ENCODE measurements at regions not wholly inside any gene's neighbourhood (a gene's known extent, or its start where the extent isn't known, plus 50 kb on each side); places are given as distances from the start of the nearest gene placed in this dataset.

DNA sequence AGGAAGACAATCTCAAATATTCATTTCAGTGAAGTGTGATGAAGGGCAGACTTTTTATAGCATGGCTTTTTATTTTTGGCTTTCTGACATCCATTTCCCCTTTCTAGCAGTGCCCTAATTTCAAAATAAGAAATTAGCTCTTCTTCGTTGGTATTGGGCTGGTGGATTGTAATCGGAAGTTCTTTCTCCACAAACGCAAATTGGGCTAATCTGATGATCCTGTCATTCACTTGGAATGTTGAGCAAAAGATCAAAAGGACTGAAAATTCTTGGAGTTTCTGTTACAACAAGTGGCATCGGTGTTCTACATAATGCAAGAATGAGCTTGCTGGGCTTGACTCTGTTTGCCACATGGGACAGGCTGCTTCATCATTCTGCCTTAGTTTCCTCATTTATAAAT is 1182.8 kb downstream of the FLRT2 start:
- Histone ChIP-seq H3K4me1 (ENCODE audit: control insufficient read depth, insufficient read depth, low read length) (no peaks in the 10 kb centered on the region), H3K9me3 (ENCODE audit: control insufficient read depth, insufficient read depth, low read length) (no peaks in the 10 kb centered on the region), H3K4me3 (ENCODE audit: insufficient read depth, low read depth, low read length) (no peak overlapping the region), H3K23ac (ENCODE audit: low read depth, low read length) (no peak overlapping the region), H2AK9ac (replicated peaks; ENCODE audit: low read depth, low read length, poor library complexity) (no peak overlapping the region), H4K20me1 (ENCODE audit: insufficient read depth, low read length) (no peaks in the 10 kb centered on the region), H3K79me1 (ENCODE audit: low read depth in 1 of 2, low read length in 2 of 2) (no peaks in the 10 kb centered on the region), H2BK20ac (ENCODE audit: low read depth, low read length) (no peak overlapping the region), H3K4me2 (ENCODE audit: low read depth, low read length) (no peak overlapping the region), H3K18ac (ENCODE audit: low read depth, low read length) (no peak overlapping the region), H2BK15ac (ENCODE audit: low read depth, low read length) (no peak overlapping the region), H3K9ac (ENCODE audit: low read depth, low read length) (no peak overlapping the region), H2BK120ac (ENCODE audit: low read depth, low read length) (no peak overlapping the region), H3K56ac (ENCODE audit: extremely low read depth, insufficient read depth, low read length) (no peak overlapping the region), H3K27me3 (ENCODE audit: control insufficient read depth, insufficient read depth, low read length) (no peaks in the 10 kb centered on the region), H4K91ac (ENCODE audit: insufficient read depth, low read depth, low read length) (no peak overlapping the region), H4K8ac (ENCODE audit: low read depth in 2 of 2, low read length in 2 of 2) (no peak overlapping the region), H3K4ac (ENCODE audit: low read depth, low read length) (no peak overlapping the region), H2AK5ac (ENCODE audit: low read depth, low read length) (no peak overlapping the region), H3K9me1 (ENCODE audit: insufficient read depth, low read length) (no peaks in the 10 kb centered on the region), H3K36me3 (ENCODE audit: control insufficient read depth, insufficient read depth, low read length) (no peaks in the 10 kb centered on the region), H4K5ac (ENCODE audit: low read depth, low read length) (no peak overlapping the region), H3K14ac (replicated peaks; ENCODE audit: low read depth, low read length) (no peak overlapping the region), H2BK5ac (ENCODE audit: low read depth, low read length, poor library complexity, severe bottlenecking) (no peak overlapping the region), H2AFZ (replicated peaks; ENCODE audit: low read length, poor library complexity) (no peak overlapping the region), H3K27ac (ENCODE audit: insufficient read depth, low read length) (no peak overlapping the region)
- DNase-seq (no peak), ATAC-seq (ENCODE audit: low read depth) (no peak)
- ChIA-PET CTCF (no interaction called here), POLR2A (ENCODE audit: unreplicated experiment) (no interaction called here)
- in situ Hi-C loops (cut with MboI; ENCODE audit: low sequenced_read_pairs): no loop called here
- WGBS, 2 experiments (ENCODE audit: extremely low coverage in 2 of 2, insufficient read length in 1 of 2): 75% methylated on average over 1 of the region's 4 CpGs; no CpG with 5 or more reads in 1 of the 2 experiments
- no TSS peak for BruUV-seq (replicated peaks)
- TF ChIP-seq FOS (IDR thresholded peaks at IDR 0.05; ENCODE audit: low read depth, low read length) (no peak), MAFK (IDR thresholded peaks at IDR 0.05; ENCODE audit: low read depth, low read length) (no peak), CTCF (conservative IDR thresholded peaks at IDR 0.05; ENCODE audit: low read depth, low read length) (no peak), MAZ (IDR thresholded peaks at IDR 0.05; ENCODE audit: borderline replicate concordance, low read depth, low read length) (no peak), RCOR1 (IDR thresholded peaks at IDR 0.05; ENCODE audit: insufficient replicate concordance, low read length) (no peak), ELK1 (IDR thresholded peaks at IDR 0.05; ENCODE audit: borderline replicate concordance, low read depth, low read length) (no peak), BHLHE40 (IDR thresholded peaks at IDR 0.05; ENCODE audit: low read depth, low read length) (no peak), CHD1 (IDR thresholded peaks at IDR 0.05; ENCODE audit: low read depth, low read length) (no peak)
- intact Hi-C loops (cut with micrococcal nuclease): no loop called here
- dilution Hi-C loops (cut with HindIII; ENCODE audit: low sequenced_read_pairs, unreplicated experiment): no loop called here

All from IMR-90 (cell line).